ENCODE measurements at regions not wholly inside any gene's neighbourhood (a gene's known extent, or its start where the extent isn't known, plus 50 kb on each side); places are given as distances from the start of the nearest gene placed in this dataset.
A peak's percentile ranks its signal among the peaks of the same experiment; 100 is the strongest.

DNA sequence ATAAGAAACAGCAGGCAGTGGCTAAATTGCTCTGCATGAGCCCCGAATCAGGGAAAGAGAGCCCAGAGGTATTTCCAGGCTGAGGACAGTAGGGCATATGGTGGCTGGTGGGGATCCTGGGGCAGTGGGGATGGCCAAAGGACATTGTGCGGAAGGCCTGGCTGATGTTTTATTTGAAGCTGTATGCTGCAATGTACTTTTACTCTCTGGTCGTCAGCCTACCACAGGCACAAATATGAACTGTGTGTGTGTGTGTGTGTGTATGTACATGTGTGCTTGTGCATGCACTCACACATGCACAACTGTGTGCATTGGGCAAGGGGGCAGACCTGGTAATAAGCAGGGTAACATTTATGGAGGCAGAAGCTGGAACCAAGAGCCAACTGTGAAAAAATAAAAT is 74.7 kb upstream of the GZMB start:
- Histone ChIP-seq H3K4me3 (ENCODE audit: insufficient read depth, low read length) (no peak overlapping the region), H3K4me2 (ENCODE audit: insufficient read depth, low read length) (no peak overlapping the region), H3K27ac (ENCODE audit: low read depth, low read length) (no peak overlapping the region), H3K4me1 (ENCODE audit: insufficient read depth, low read length) (no peaks in the 10 kb centered on the region), H3K79me2 (ENCODE audit: insufficient read depth, low read length) (no peaks in the 10 kb centered on the region), H3K9me3 (ENCODE audit: low read depth, low read length) (no peaks in the 10 kb centered on the region), H2AFZ (ENCODE audit: low read length) (no peak overlapping the region), H3K27me3 (ENCODE audit: insufficient read depth, low read length) (no peaks in the 10 kb centered on the region), H4K20me1 (ENCODE audit: insufficient read depth, low read length) (no peaks in the 10 kb centered on the region), H3K36me3 (ENCODE audit: insufficient read depth, low read length) (no peaks in the 10 kb centered on the region)
- no peak for TF ChIP-seq CTCF (IDR thresholded peaks at IDR 0.05; ENCODE audit: extremely low read depth, low read depth, low read length)
- peak; percentile 75 for DNase-seq (ENCODE audit: insufficient read length, low spot score, missing footprints)

- H3K9me3 ChIP-seq (ENCODE audit: low read depth, low read length), result no peaks in the 10 kb centered on the region
- DNase-seq (ENCODE audit: insufficient read length, low spot score, missing footprints), result no peak
- TF ChIP-seq CTCF (IDR thresholded peaks at IDR 0.05; ENCODE audit: extremely low read depth, low read depth, low read length), result no peak
These were observed 72.4 kb upstream of the GZMB start for GRCh38 chr14:24706351-24706750.

GRCh38 chr14:24705840-24706239 is 71.8 kb upstream of the GZMB start:
- Histone ChIP-seq H3K4me1 (ENCODE audit: insufficient read depth, low read length) (no peaks in the 10 kb centered on the region), H3K27me3 (ENCODE audit: insufficient read depth, low read length) (no peaks in the 10 kb centered on the region), H3K4me3 (ENCODE audit: insufficient read depth, low read length) (no peak overlapping the region), H3K79me2 (ENCODE audit: insufficient read depth, low read length) (no peaks in the 10 kb centered on the region), H3K36me3 (ENCODE audit: insufficient read depth, low read length) (no peaks in the 10 kb centered on the region), H3K4me2 (ENCODE audit: insufficient read depth, low read length) (no peak overlapping the region), H3K9me3 (ENCODE audit: low read depth, low read length) (no peaks in the 10 kb centered on the region), H4K20me1 (ENCODE audit: insufficient read depth, low read length) (no peaks in the 10 kb centered on the region), H3K27ac (ENCODE audit: low read depth, low read length) (no peak overlapping the region), H2AFZ (ENCODE audit: low read length) (no peak overlapping the region)
- DNase-seq (ENCODE audit: insufficient read length, low spot score, missing footprints), result no peak
- TF ChIP-seq CTCF (IDR thresholded peaks at IDR 0.05; ENCODE audit: extremely low read depth, low read depth, low read length), result no peak

More at GRCh38 chr14:24706351-24706750, 72.4 kb upstream of the GZMB start:
- Histone ChIP-seq H3K79me2 (ENCODE audit: insufficient read depth, low read length) (no peaks in the 10 kb centered on the region), H3K27ac (ENCODE audit: low read depth, low read length) (no peak overlapping the region), H3K4me3 (ENCODE audit: insufficient read depth, low read length) (no peak overlapping the region), H3K4me1 (ENCODE audit: insufficient read depth, low read length) (no peaks in the 10 kb centered on the region), H2AFZ (ENCODE audit: low read length) (no peak overlapping the region), H3K36me3 (ENCODE audit: insufficient read depth, low read length) (no peaks in the 10 kb centered on the region), H3K4me2 (ENCODE audit: insufficient read depth, low read length) (no peak overlapping the region), H3K27me3 (ENCODE audit: insufficient read depth, low read length) (no peaks in the 10 kb centered on the region), H4K20me1 (ENCODE audit: insufficient read depth, low read length) (no peaks in the 10 kb centered on the region)

DNA sequence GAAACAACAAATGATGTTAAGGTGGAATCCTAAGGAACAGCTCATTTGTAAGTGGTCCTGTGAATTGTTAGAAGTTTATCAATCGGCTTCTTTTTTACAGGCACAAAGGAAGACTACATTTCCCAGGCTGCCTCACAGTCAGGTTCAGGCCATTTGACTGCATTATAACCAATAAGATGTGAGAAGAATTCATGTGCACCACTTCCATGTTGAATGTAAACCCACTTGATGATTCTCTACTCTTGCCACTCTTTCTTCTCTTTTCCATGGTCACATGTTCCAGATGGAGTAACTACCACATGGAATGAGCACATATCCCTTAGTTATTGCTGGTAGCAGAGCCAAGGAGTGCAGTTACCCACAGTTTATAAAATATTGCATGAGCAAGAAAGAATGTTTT is 67.1 kb upstream of the GZMB start:
- Histone ChIP-seq H2AFZ (ENCODE audit: low read length) (no peak overlapping the region), H3K4me2 (ENCODE audit: insufficient read depth, low read length) (no peak overlapping the region), H3K4me3 (ENCODE audit: insufficient read depth, low read length) (no peak overlapping the region), H3K36me3 (ENCODE audit: insufficient read depth, low read length) (no peaks in the 10 kb centered on the region), H3K9me3 (ENCODE audit: low read depth, low read length) (no peaks in the 10 kb centered on the region), H4K20me1 (ENCODE audit: insufficient read depth, low read length) (no peaks in the 10 kb centered on the region), H3K4me1 (ENCODE audit: insufficient read depth, low read length) (no peaks in the 10 kb centered on the region), H3K79me2 (ENCODE audit: insufficient read depth, low read length) (no peaks in the 10 kb centered on the region), H3K27me3 (ENCODE audit: insufficient read depth, low read length) (no peaks in the 10 kb centered on the region), H3K27ac (ENCODE audit: low read depth, low read length) (no peak overlapping the region)
- DNase-seq (ENCODE audit: insufficient read length, low spot score, missing footprints), result no peak
- no peak for TF ChIP-seq CTCF (IDR thresholded peaks at IDR 0.05; ENCODE audit: extremely low read depth, low read depth, low read length)
